Globus pallidus (tissue), 1 donor: ENCODE measurements at regions not wholly inside any gene's neighbourhood (a gene's known extent, or its start where the extent isn't known, plus 50 kb on each side); places are given as distances from the start of the nearest gene placed in this dataset.

Source experiments
- DNase-seq: peaks from one replicate; pipeline ENCODE4 v3.0.0-alpha.2; 2015; ENCODE audit warnings: low spot score

GRCh38 chr5:109917154-109917546 lies 227.4 kb downstream of the MAN2A1 start:
- no peak for DNase-seq

DNA sequence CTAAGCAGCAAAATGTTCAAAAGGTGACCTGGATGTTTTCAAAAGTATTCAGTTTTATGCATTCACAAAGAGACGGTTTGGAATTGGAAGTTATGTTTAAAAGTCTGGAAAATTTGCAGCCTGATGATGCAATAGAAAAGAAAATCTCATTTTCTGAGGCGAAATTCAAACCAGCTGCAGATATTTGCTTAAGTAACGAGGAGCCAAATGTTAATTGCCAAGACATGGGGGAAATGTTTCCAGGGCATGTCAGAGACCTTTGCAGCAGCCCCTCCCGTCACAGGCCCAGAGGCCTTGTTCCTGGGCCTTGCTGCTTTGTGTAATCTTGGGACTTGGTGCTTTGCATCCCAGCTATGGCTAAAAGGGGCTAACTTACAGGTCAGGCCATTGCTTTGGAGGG lies 228.2 kb downstream of the MAN2A1 start:
- DNase-seq: no peak

DNA sequence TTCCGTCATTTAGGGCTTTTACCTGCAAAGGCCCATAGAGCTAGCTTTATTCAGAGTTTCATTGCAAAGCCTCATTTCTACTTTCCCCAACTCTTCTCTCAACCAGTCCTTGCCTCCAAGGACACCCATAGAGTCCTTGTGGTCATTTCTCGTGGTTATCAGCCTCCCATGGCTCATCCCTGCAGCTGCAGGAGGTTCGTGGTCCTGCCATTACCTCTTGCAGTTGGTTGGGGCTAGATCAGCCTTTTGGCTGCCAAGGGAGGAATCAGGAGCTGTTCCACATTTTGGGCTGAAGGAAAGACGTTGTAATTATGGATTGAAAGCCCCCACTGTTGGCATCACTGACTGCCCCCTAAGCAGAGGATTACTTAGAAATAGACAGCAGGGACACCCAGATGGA lies 231.0 kb downstream of the MAN2A1 start:
- no peak for DNase-seq

DNA sequence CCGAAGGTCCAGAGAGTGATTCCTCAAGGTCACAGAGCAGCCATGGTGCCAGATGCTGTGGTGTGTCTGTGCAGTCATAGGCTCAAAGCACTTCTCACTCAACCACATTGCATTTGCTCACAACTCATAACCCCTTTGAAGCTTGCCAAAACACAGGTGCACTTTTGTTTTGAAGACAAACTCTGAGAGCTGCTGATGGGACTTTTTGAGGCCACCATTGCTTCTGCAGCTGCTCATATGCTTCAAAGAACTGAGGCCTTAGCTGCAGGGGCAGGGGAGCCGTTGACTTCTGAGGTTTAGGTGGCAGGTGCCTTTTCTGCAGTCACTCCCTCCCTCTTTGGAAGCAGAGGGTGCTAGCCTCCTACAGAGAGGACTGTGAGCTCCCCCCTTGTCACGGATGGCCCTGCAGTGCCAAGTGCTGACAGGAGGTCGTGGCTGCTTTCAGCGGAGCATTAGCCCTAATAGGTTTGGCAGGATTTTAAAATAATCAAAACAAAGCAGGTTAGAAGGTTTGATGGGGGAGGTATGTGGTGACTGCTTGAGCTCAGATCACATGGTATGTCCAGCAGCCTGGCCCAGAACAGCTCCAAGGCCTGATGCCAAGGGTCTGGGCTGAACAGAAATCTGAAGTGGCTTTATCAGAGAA lies 232.1 kb downstream of the MAN2A1 start:
- no peak for DNase-seq

DNA sequence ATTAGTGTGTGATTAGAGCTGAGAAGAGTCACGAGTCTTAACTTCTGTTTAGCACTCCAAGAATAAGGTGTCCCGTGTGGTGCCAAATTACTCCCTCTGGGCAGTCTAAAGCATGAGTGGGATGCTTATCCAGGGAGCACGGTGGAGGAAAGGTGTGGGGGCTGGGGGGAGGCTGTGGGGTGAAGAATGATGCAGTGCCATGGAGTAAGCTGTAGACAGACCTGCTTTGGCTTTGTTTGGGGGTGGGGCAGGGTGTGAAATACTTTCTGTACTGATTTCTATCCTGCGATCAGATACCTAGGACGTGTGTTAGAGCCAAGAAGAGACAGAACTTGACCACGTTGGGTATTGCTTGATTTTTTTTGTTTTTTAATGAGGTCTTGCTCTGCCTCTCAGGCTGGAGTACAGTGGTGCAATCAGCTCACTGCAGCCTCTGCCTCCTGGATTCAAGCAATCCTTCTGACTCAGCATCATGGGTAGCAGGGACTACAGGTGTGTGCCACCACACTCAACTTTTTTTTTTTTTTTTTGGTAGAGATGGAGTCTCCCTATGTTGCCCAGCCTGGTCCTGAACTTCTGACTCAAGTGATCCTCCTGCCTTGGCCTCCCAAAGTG lies 232.8 kb downstream of the MAN2A1 start:
- no peak for DNase-seq

- no peak for DNase-seq
Observed at GRCh38 chr5:109923205-109923604, 233.5 kb downstream of the MAN2A1 start.

DNA sequence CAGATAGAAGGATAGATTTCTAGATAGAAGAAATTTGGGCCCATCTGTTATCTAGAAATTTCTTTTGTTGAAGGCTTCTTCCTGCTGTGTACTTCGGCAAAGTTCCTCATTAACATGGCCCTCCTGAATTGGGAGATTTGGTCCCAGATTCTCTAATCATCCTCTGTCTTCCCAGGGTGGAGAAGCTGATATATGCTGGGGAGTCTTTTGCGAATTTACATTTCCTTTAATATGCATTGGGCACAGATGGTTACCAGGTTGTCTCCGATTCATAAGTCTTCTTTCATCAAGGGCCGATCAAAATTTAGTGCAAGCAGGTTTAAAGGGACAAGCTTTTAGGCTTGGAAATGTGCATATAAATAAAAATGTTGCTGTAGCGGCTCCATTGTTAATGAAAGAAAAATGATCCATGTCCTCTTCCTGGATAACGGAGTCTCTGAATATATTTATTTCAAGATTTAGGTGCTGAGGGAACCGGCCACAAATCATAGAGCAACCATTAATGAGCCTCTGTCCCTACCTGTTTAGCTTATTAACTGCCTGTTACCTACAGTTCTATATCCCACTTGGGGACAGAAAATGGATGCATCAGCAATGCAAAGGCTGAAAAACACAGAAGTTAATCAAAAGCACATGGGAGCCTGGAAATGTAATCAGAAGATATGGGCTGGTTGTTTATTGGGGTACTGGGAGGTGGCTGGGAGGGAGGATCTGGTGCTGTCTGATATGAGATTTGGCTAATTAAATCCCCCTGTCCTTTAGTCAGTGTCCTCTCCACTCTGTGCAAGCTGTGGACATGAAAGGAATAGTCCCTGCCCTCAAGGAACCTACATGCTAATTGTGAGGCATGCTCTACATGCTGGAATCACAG lies 234.7 kb downstream of the MAN2A1 start:
- no peak for DNase-seq

- no peak for DNase-seq
Observed at GRCh38 chr5:109927639-109928038, 237.9 kb downstream of the MAN2A1 start.

DNA sequence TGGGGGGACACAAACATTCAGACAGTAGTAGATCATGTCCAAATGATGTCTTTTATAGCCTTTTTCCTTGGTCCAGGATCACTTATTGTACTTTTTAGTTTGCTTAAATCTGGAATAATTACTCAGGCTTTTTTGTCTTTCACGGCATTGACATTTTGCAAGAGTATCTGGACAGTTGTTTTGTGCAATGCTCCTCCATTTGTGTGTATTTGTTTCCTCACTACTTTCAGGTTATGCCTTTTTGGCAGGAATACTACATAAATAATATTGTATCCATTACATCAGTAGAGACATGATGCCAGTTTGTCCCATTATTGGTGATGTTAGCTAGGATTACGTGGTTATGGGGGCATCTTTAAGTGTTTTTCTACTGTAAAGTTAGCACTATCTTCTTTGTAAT lies 238.3 kb downstream of the MAN2A1 start:
- DNase-seq: no peak

- no peak for DNase-seq
Observed at GRCh38 chr5:109928811-109929210, 239.1 kb downstream of the MAN2A1 start.

GRCh38 chr5:109929376-109929775 lies 239.6 kb downstream of the MAN2A1 start:
- DNase-seq: no peak

- no peak for DNase-seq
Observed at GRCh38 chr5:109929911-109930310, 240.2 kb downstream of the MAN2A1 start.

GRCh38 chr5:109931049-109931780 lies 241.5 kb downstream of the MAN2A1 start:
- DNase-seq: no peak

GRCh38 chr5:109935833-109936490 lies 246.2 kb downstream of the MAN2A1 start:
- DNase-seq: no peak

GRCh38 chr5:109936996-109937395 lies 247.3 kb downstream of the MAN2A1 start:
- DNase-seq: no peak

- no peak for DNase-seq
Observed at GRCh38 chr5:109937951-109938350, 248.2 kb downstream of the MAN2A1 start.

GRCh38 chr5:109938453-109938852 lies 248.7 kb downstream of the MAN2A1 start:
- no peak for DNase-seq

- no peak for DNase-seq
Observed at GRCh38 chr5:109939116-109939682, 249.5 kb downstream of the MAN2A1 start.

DNA sequence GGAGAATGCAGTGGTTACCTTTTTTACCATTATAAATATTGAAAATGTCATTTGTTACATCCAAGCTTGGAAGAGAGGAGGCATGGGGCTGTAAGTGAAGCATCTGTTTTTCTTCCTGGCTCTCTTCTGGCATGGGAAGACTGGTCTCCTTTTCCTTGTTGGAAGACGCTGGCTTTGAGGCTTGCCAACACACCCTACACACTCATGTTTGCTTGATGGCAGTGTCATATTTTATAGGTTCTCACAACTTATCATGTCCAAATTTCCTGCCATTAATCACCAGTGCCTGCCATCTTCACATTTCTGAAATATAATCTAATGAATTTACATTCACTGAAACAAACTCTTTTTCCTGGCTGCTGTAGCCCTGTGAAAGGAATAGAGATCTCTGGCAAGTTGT lies 252.9 kb downstream of the MAN2A1 start:
- no peak for DNase-seq

DNA sequence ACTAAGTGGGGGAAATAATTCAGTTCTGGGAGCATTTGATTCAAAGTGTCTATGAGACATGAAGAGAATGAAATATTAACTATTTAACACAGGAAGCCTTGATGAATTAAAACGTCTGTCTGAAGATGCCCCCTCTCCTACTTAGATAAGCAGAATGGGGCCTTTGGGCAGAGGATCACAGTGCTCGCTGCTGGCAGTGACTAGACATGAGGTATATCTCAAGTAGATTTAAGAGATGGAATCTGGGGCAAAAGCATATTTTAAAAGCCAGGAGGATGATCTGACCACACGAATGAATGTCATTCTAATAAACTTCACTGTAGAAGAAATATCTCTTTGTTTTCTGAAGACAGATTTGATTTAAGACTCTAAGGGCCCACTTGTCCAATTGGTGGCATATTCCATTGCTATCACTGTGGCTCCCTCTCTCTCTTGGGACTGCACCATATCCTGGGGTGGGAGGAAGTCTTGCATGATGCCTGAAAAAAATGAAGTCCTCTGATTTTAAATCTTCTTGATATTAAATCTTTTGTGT lies 254.0 kb downstream of the MAN2A1 start:
- DNase-seq: no peak

GRCh38 chr5:109944461-109944860 lies 254.7 kb downstream of the MAN2A1 start:
- no peak for DNase-seq
